ENCODE measurements at regions not wholly inside any gene's neighbourhood (a gene's known extent, or its start where the extent isn't known, plus 50 kb on each side); places are given as distances from the start of the nearest gene placed in this dataset.
"Not testable (repeated sequence)": the region's sequence is repeated elsewhere in the genome, so short reads cannot be mapped to it uniquely, and the experiment has no call there.

GRCh38 chr20:12824328-12825225, 184.2 kb upstream of the SPTLC3 start:
- no peak for TF ChIP-seq JUND (IDR thresholded peaks at IDR 0.05; ENCODE audit: low read depth)
- in situ Hi-C loops (cut with HindIII; ENCODE audit: low pct_unique_long_range_greater_than_20kb, low sequenced_read_pairs): no loop called here

GRCh38 chr20:12825226-12825595, 183.6 kb upstream of the SPTLC3 start:
- in situ Hi-C loops (cut with HindIII; ENCODE audit: low pct_unique_long_range_greater_than_20kb, low sequenced_read_pairs): no loop called here
- TF ChIP-seq JUND (IDR thresholded peaks at IDR 0.05; ENCODE audit: low read depth): no peak
- DNase-seq (ENCODE audit: low read depth in 1 of 2, low spot score in 1 of 2): no peak

More at GRCh38 chr20:12824328-12825225, 184.2 kb upstream of the SPTLC3 start:
- DNase-seq (ENCODE audit: low read depth in 1 of 2, low spot score in 1 of 2): no peak

GRCh38 chr20:12827816-12828385, 180.9 kb upstream of the SPTLC3 start:
- DNase-seq (ENCODE audit: low read depth in 1 of 2, low spot score in 1 of 2): no peak
- no peak for TF ChIP-seq JUND (IDR thresholded peaks at IDR 0.05; ENCODE audit: low read depth)

GRCh38 chr20:12829170-12829569, 179.6 kb upstream of the SPTLC3 start:
- in situ Hi-C loops (cut with HindIII; ENCODE audit: low pct_unique_long_range_greater_than_20kb, low sequenced_read_pairs): no loop called here
- TF ChIP-seq JUND (IDR thresholded peaks at IDR 0.05; ENCODE audit: low read depth): no peak
- DNase-seq (ENCODE audit: low read depth in 1 of 2, low spot score in 1 of 2): no peak

More at GRCh38 chr20:12827816-12828385, 180.9 kb upstream of the SPTLC3 start:
- in situ Hi-C loops (cut with HindIII; ENCODE audit: low pct_unique_long_range_greater_than_20kb, low sequenced_read_pairs): no loop called here

GRCh38 chr20:12833861-12834260, 174.9 kb upstream of the SPTLC3 start:
- no peak for TF ChIP-seq JUND (IDR thresholded peaks at IDR 0.05; ENCODE audit: low read depth)
- no peak for DNase-seq (ENCODE audit: low read depth in 1 of 2, low spot score in 1 of 2)
- in situ Hi-C loops (cut with HindIII; ENCODE audit: low pct_unique_long_range_greater_than_20kb, low sequenced_read_pairs): no loop called here

- in situ Hi-C loops (cut with HindIII; ENCODE audit: low pct_unique_long_range_greater_than_20kb, low sequenced_read_pairs): no loop called here
- no peak for TF ChIP-seq JUND (IDR thresholded peaks at IDR 0.05; ENCODE audit: low read depth)
- DNase-seq (ENCODE audit: low read depth in 1 of 2, low spot score in 1 of 2): no peak
Observed at GRCh38 chr20:12835999-12836398, 172.8 kb upstream of the SPTLC3 start.

- DNase-seq (ENCODE audit: low read depth in 1 of 2, low spot score in 1 of 2): no peak
- no peak for TF ChIP-seq JUND (IDR thresholded peaks at IDR 0.05; ENCODE audit: low read depth)
- in situ Hi-C loops (cut with HindIII; ENCODE audit: low pct_unique_long_range_greater_than_20kb, low sequenced_read_pairs): no loop called here
Observed at GRCh38 chr20:12837646-12838045, 171.1 kb upstream of the SPTLC3 start.

- in situ Hi-C loops (cut with HindIII; ENCODE audit: low pct_unique_long_range_greater_than_20kb, low sequenced_read_pairs): no loop called here
- DNase-seq (ENCODE audit: low read depth in 1 of 2, low spot score in 1 of 2): no peak
- no peak for TF ChIP-seq JUND (IDR thresholded peaks at IDR 0.05; ENCODE audit: low read depth)
Observed at GRCh38 chr20:12838261-12838866, 170.4 kb upstream of the SPTLC3 start.

- DNase-seq (ENCODE audit: low read depth in 1 of 2, low spot score in 1 of 2): peak in 1 of 2 experiments; percentile 44
- in situ Hi-C loops (cut with HindIII; ENCODE audit: low pct_unique_long_range_greater_than_20kb, low sequenced_read_pairs): no loop called here
- no peak for TF ChIP-seq JUND (IDR thresholded peaks at IDR 0.05; ENCODE audit: low read depth)
Observed at GRCh38 chr20:12847872-12848271, 160.9 kb upstream of the SPTLC3 start.

- no peak for TF ChIP-seq JUND (IDR thresholded peaks at IDR 0.05; ENCODE audit: low read depth)
- no peak for DNase-seq (ENCODE audit: low read depth in 1 of 2, low spot score in 1 of 2)
- in situ Hi-C loops (cut with HindIII; ENCODE audit: low pct_unique_long_range_greater_than_20kb, low sequenced_read_pairs): no loop called here
Observed at GRCh38 chr20:12849225-12849910, 159.4 kb upstream of the SPTLC3 start.

- peak in 1 of 2 experiments; percentile 2 for DNase-seq (ENCODE audit: low read depth in 1 of 2, low spot score in 1 of 2)
Observed at GRCh38 chr20:12857643-12858042, 151.1 kb upstream of the SPTLC3 start.

GRCh38 chr20:12860619-12861247, 148.0 kb upstream of the SPTLC3 start:
- in situ Hi-C loops (cut with HindIII; ENCODE audit: low pct_unique_long_range_greater_than_20kb, low sequenced_read_pairs): no loop called here
- no peak for TF ChIP-seq JUND (IDR thresholded peaks at IDR 0.05; ENCODE audit: low read depth)
- DNase-seq (ENCODE audit: low read depth in 1 of 2, low spot score in 1 of 2): no peak

More at GRCh38 chr20:12857643-12858042, 151.1 kb upstream of the SPTLC3 start:
- in situ Hi-C loops (cut with HindIII; ENCODE audit: low pct_unique_long_range_greater_than_20kb, low sequenced_read_pairs): not testable (repeated sequence)
